GF-D8 (cell line): ENCODE measurements at regions not wholly inside any gene's neighbourhood (a gene's known extent, or its start where the extent isn't known, plus 50 kb on each side); places are given as distances from the start of the nearest gene placed in this dataset.
"Not testable (repeated sequence)": the region's sequence is repeated elsewhere in the genome, so short reads cannot be mapped to it uniquely, and the experiment has no call there.

Source experiments
- DNase-seq: peaks from one replicate; lab custom pipeline; 2025; lab: John Stamatoyannopoulos, UW

DNA sequence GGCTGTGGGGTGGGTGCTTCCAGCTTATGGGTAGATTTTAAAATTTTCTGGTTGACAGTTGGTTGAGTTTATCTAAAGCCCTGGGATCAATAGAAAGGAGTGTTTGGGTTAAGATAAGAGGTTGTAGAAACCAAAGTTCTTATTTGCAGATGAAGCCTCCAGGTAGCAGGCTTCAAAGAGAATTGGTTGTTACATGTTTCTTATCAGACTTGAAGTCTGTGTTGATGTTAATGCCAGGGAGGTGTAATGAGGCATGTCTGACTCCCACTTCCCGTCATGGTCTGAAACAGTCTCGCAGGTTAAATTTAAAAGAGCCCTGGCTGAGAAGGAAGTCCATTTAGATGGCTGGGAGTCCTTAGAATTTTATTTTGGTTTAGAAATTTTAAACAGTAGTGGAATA lies 165.2 kb upstream of the TMEM72 start:
- DNase-seq: no peak

GRCh38 chr10:44747593-44748172 lies 163.5 kb upstream of the TMEM72 start:
- no peak for DNase-seq

- no peak for DNase-seq
Observed at GRCh38 chr10:44749151-44749550, 162.0 kb upstream of the TMEM72 start.

- no peak for DNase-seq
Observed at GRCh38 chr10:44752451-44753441, 158.4 kb upstream of the TMEM72 start.

DNA sequence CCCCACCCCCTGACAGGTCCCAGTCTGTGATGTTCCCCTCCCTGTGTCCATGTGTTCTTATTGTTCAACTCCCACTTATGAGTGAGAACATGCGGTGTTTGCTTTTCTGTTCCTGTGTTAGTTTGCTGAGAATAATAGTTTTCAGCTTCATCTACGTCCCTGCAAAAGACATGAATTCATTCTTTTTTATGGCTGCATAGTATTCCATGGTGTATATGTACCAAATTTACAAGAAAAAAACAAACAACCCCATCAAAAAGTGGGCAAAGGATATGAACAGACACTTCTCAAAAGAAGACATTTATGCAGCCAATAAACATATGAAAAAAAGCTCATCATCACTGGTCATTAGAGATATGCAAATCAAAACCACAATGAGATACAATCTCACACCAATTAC lies 156.8 kb upstream of the TMEM72 start:
- not testable (repeated sequence) for DNase-seq

- DNase-seq: no peak
Observed at GRCh38 chr10:44755481-44755880, 155.7 kb upstream of the TMEM72 start.

- DNase-seq: no peak
Observed at GRCh38 chr10:44756216-44756615, 154.9 kb upstream of the TMEM72 start.

- no peak for DNase-seq
Observed at GRCh38 chr10:44757551-44758205, 153.5 kb upstream of the TMEM72 start.

GRCh38 chr10:44759122-44759521 lies 152.0 kb upstream of the TMEM72 start:
- DNase-seq: no peak

DNA sequence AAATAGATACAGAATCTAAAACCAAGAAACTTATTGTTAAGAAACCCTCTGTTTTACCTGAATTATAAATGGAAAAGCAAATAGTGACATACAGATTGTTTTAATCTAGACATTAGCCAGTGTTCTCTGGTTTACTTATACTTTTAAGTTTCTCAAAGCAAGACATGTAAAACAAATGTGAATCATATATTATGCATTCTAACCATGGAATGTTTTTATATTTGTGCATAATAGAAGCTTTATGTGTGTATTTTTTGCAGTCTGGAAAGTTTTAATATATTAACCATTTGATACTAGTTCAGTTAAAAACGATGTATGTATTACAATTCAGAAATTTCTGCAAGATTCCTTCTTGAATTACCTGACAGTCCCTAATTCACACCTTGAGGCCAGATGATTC lies 150.6 kb upstream of the TMEM72 start:
- no peak for DNase-seq

GRCh38 chr10:44761076-44761475 lies 150.1 kb upstream of the TMEM72 start:
- DNase-seq: no peak

- DNase-seq: no peak
Observed at GRCh38 chr10:44763331-44763730, 147.8 kb upstream of the TMEM72 start.

GRCh38 chr10:44765299-44765698 lies 145.8 kb upstream of the TMEM72 start:
- DNase-seq: no peak

GRCh38 chr10:44766631-44767030 lies 144.5 kb upstream of the TMEM72 start:
- DNase-seq: no peak

DNA sequence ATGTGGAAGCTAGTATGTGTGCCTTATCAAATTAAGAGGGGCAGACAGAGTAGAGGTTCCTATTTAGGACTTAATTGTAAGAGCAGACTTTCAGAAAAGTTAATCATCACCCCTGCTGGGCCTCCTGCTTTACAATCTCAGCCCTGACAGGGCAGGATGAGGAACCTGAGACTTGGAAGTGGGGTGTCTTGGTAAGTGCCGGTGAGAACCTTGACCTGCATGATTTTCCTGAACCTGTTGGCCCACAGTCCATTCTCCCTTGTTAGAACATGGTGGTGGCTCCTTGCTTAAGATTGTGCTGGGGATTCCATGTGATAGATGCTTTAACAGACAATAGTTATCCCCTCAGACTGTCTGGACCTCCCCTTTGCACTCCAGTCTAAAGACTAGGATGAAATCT lies 141.7 kb upstream of the TMEM72 start:
- no peak for DNase-seq

- no peak for DNase-seq
Observed at GRCh38 chr10:44771233-44771995, 139.7 kb upstream of the TMEM72 start.

GRCh38 chr10:44773565-44773964 lies 137.6 kb upstream of the TMEM72 start:
- DNase-seq: no peak

GRCh38 chr10:44774676-44775401 lies 136.3 kb upstream of the TMEM72 start:
- DNase-seq: no peak

- no peak for DNase-seq
Observed at GRCh38 chr10:44775402-44775741, 135.8 kb upstream of the TMEM72 start.

GRCh38 chr10:44776181-44776580 lies 135.0 kb upstream of the TMEM72 start:
- DNase-seq: no peak

DNA sequence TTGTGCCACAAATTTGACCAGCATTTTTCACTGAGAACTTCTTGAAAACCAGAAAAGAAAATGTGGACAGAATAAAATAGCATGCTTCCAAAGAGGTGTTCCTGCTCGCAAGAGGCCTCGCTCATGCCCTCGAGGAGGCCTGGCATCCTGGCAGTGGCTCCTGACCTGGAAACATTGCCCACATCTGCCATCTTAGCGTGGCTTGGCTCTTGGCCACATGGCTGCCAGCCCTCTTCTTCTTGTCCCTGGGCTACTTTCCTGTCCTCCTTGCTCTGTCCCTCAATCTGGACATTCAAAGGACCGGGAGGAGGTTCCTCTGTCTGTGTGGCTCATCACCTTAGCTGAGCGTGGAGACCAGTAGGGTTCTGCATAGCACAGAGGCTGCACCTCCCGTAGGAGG lies 131.6 kb upstream of the TMEM72 start:
- DNase-seq: no peak

DNA sequence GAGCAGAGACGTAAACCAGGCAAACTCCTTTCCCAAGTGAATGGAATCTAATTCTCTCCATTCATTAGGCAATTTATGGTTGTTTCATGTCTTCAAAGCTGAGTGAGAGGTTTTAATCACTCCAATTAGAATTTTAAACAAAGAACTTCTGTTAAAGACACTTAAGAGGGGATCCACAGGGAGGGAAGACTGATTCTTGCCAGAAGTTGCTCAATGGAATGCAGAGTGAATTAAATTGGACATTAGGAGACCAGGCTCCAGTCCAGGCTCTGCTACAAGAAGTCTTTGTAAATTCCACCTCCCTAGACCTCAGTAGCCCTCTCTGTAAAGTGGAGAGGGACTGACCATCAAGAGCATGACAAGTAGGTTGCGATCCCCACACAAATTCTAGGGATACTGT lies 130.7 kb upstream of the TMEM72 start:
- DNase-seq: no peak
